ENCODE measurements at regions not wholly inside any gene's neighbourhood (a gene's known extent, or its start where the extent isn't known, plus 50 kb on each side); places are given as distances from the start of the nearest gene placed in this dataset.

GRCh38 chr3:135348690-135349089 is 553.6 kb downstream of the EPHB1 start:
- Histone ChIP-seq H3K4me3 (no peak overlapping the region), H3K36me3 (no peaks in the 10 kb centered on the region), H3K27me3 (no peaks in the 10 kb centered on the region), H3K27ac (no peak overlapping the region), H3K9me3 (no peaks in the 10 kb centered on the region), H3K4me1 (no peaks in the 10 kb centered on the region)
- 64 to 67% methylated on average over 1 of the region's 1 CpG for WGBS, 2 donors
- DNase-seq (no peak), ATAC-seq (ENCODE audit: low FRiP score in 2 of 2) (no peak)
- TF ChIP-seq EP300 (IDR thresholded peaks at IDR 0.05) (no peak), POLR2AphosphoS5 (IDR thresholded peaks at IDR 0.05) (no peak), POLR2A (IDR thresholded peaks at IDR 0.05) (no peak), CTCF (IDR thresholded peaks at IDR 0.05) (no peak)

GRCh38 chr3:135349254-135349948 is 554.3 kb downstream of the EPHB1 start:
- no peak for ATAC-seq (ENCODE audit: low FRiP score in 2 of 2)

GRCh38 chr3:135352213-135352612 is 557.2 kb downstream of the EPHB1 start:
- TF ChIP-seq POLR2AphosphoS5 (IDR thresholded peaks at IDR 0.05) (no peak), CTCF (IDR thresholded peaks at IDR 0.05) (no peak), POLR2A (IDR thresholded peaks at IDR 0.05) (no peak), EP300 (IDR thresholded peaks at IDR 0.05) (no peak)
- ATAC-seq (ENCODE audit: low FRiP score in 2 of 2) (no peak), DNase-seq (no peak)
- Histone ChIP-seq H3K4me3 (no peak overlapping the region), H3K27me3 (no peaks in the 10 kb centered on the region), H3K27ac (no peak overlapping the region), H3K9me3 (no peaks in the 10 kb centered on the region), H3K36me3 (no peaks in the 10 kb centered on the region), H3K4me1 (no peaks in the 10 kb centered on the region)
- 77 to 83% methylated on average over 8 of the region's 8 CpGs for WGBS, 2 donors

More at GRCh38 chr3:135349254-135349948, 554.3 kb downstream of the EPHB1 start:
- TF ChIP-seq POLR2AphosphoS5 (IDR thresholded peaks at IDR 0.05) (no peak), EP300 (IDR thresholded peaks at IDR 0.05) (no peak), POLR2A (IDR thresholded peaks at IDR 0.05) (no peak), CTCF (IDR thresholded peaks at IDR 0.05) (no peak)
- no peak for DNase-seq
- Histone ChIP-seq H3K4me1 (no peaks in the 10 kb centered on the region), H3K9me3 (no peaks in the 10 kb centered on the region), H3K4me3 (no peak overlapping the region), H3K36me3 (no peaks in the 10 kb centered on the region), H3K27me3 (no peaks in the 10 kb centered on the region), H3K27ac (no peak overlapping the region)
- 73 to 85% methylated on average over 8 of the region's 8 CpGs for WGBS, 2 donors

GRCh38 chr3:135362889-135363288 is 567.8 kb downstream of the EPHB1 start:
- H3K4me3 ChIP-seq = no peak overlapping the region
- no peak for TF ChIP-seq CTCF (IDR thresholded peaks at IDR 0.05)
- TF ChIP-seq POLR2AphosphoS5 (IDR thresholded peaks at IDR 0.05) = no peak
- no peak for TF ChIP-seq POLR2A (IDR thresholded peaks at IDR 0.05)
- H3K27me3 ChIP-seq = no peaks in the 10 kb centered on the region
- no peak for DNase-seq
- no peaks in the 10 kb centered on the region for H3K36me3 ChIP-seq
- no peaks in the 10 kb centered on the region for H3K9me3 ChIP-seq
- no peak for ATAC-seq (ENCODE audit: low FRiP score in 2 of 2)
- no peak overlapping the region for H3K27ac ChIP-seq
- H3K4me1 ChIP-seq = no peaks in the 10 kb centered on the region
- WGBS, 2 donors = 72 to 82% methylated on average over 3 of the region's 3 CpGs

GRCh38 chr3:135364676-135365075 is 569.6 kb downstream of the EPHB1 start:
- H3K36me3 ChIP-seq = no peaks in the 10 kb centered on the region
- H3K4me3 ChIP-seq = no peak overlapping the region
- no peaks in the 10 kb centered on the region for H3K4me1 ChIP-seq
- TF ChIP-seq CTCF (IDR thresholded peaks at IDR 0.05) = no peak
- TF ChIP-seq POLR2A (IDR thresholded peaks at IDR 0.05) = no peak
- TF ChIP-seq EP300 (IDR thresholded peaks at IDR 0.05) = no peak
- no peak for TF ChIP-seq POLR2AphosphoS5 (IDR thresholded peaks at IDR 0.05)
- H3K9me3 ChIP-seq = no peaks in the 10 kb centered on the region
- no peaks in the 10 kb centered on the region for H3K27me3 ChIP-seq
- DNase-seq (no peak), ATAC-seq (ENCODE audit: low FRiP score in 2 of 2) (no peak)
- H3K27ac ChIP-seq = no peak overlapping the region
